Immature natural killer cell (primary cell): ENCODE measurements at regions not wholly inside any gene's neighbourhood (a gene's known extent, or its start where the extent isn't known, plus 50 kb on each side); places are given as distances from the start of the nearest gene placed in this dataset.
"Not testable (repeated sequence)": the region's sequence is repeated elsewhere in the genome, so short reads cannot be mapped to it uniquely, and the experiment has no call there.

Experiments used
- DNase-seq, 3 donors: peaks; one replicate each; pipeline ENCODE4 v3.0.0; 2022; ENCODE audit warnings: mixed read lengths in 1 of 3
- H3K27ac Mint-ChIP-seq, 6 donors: one replicate each; pipeline ENCODE4 v1.8.0; 2020; ENCODE audit warnings: mixed read lengths in 6 of 6, mild to moderate bottlenecking in 5 of 6, inconsistent platforms in 4 of 6, moderate library complexity in 3 of 6
- H3K27me3 Mint-ChIP-seq, 3 donors: one replicate each; pipeline ENCODE4 v1.8.0; 2020 to 2021; ENCODE audit warnings: low read depth in 3 of 3, mild to moderate bottlenecking in 3 of 3, mixed read lengths in 3 of 3, moderate library complexity in 3 of 3, inconsistent platforms in 1 of 3
- H3K36me3 Mint-ChIP-seq, 3 donors: one replicate each; pipeline ENCODE4 v1.8.0; 2020; ENCODE audit warnings: mixed read lengths in 3 of 3, inconsistent platforms in 2 of 3, mild to moderate bottlenecking in 2 of 3
- H3K4me1 Mint-ChIP-seq, 2 donors: one replicate each; pipeline ENCODE4 v1.8.0; 2020; ENCODE audit warnings: inconsistent platforms in 2 of 2, mild to moderate bottlenecking in 2 of 2, mixed read lengths in 2 of 2, moderate library complexity in 1 of 2
- H3K4me3 Mint-ChIP-seq, 5 donors: one replicate each; pipeline ENCODE4 v1.8.0; 2020; ENCODE audit warnings: mild to moderate bottlenecking in 5 of 5, mixed read lengths in 5 of 5, inconsistent platforms in 3 of 5, moderate library complexity in 3 of 5
- H3K9me3 Mint-ChIP-seq, 6 donors: one replicate each; pipeline ENCODE4 v1.8.0; 2020; ENCODE audit warnings: mild to moderate bottlenecking in 6 of 6, mixed read lengths in 6 of 6, inconsistent platforms in 4 of 6, moderate library complexity in 3 of 6

- Mint-ChIP-seq H3K4me3 (no peak overlapping the region), H3K27me3 (peaks cover 0 to 2% (median 2%) of the 10 kb centered on the region in 3 donors), H3K36me3 (no peaks in the 10 kb centered on the region), H3K4me1 (no peaks in the 10 kb centered on the region), H3K27ac (no peak overlapping the region), H3K9me3 (peaks cover 0 to 3% (median under 1%) of the 10 kb centered on the region in 6 donors)
- DNase-seq = no peak
Observed at GRCh38 chr13:32828711-32829110, 187.5 kb upstream of the KL start.

- Mint-ChIP-seq H3K4me3 (no peak overlapping the region), H3K4me1 (no peaks in the 10 kb centered on the region), H3K9me3 (peaks cover 0 to 9% (median 3%) of the 10 kb centered on the region in 6 donors), H3K27ac (no peak overlapping the region), H3K36me3 (no peaks in the 10 kb centered on the region), H3K27me3 (peaks cover 0 to 2% (median 2%) of the 10 kb centered on the region in 3 donors)
- no peak for DNase-seq
Observed at GRCh38 chr13:32829269-32829668, 187.0 kb upstream of the KL start.

- Mint-ChIP-seq H3K27ac (no peak overlapping the region), H3K4me3 (no peak overlapping the region), H3K4me1 (no peaks in the 10 kb centered on the region), H3K9me3 (peaks cover 0 to 9% (median 3%) of the 10 kb centered on the region in 6 donors), H3K36me3 (no peaks in the 10 kb centered on the region), H3K27me3 (peaks cover 0 to 2% (median 2%) of the 10 kb centered on the region in 3 donors)
- DNase-seq = no peak
Observed at GRCh38 chr13:32829676-32830335, 186.4 kb upstream of the KL start.

GRCh38 chr13:32830336-32831031 lies 185.7 kb upstream of the KL start:
- peaks cover 0 to 9% (median 3%) of the 10 kb centered on the region in 6 donors for H3K9me3 Mint-ChIP-seq
- H3K4me3 Mint-ChIP-seq = no peak overlapping the region
- H3K36me3 Mint-ChIP-seq = no peaks in the 10 kb centered on the region
- peaks cover 0 to 2% (median 2%) of the 10 kb centered on the region in 3 donors for H3K27me3 Mint-ChIP-seq
- no peak for DNase-seq
- no peak overlapping the region for H3K27ac Mint-ChIP-seq
- no peaks in the 10 kb centered on the region for H3K4me1 Mint-ChIP-seq

GRCh38 chr13:32837307-32837972 lies 178.8 kb upstream of the KL start:
- no peaks in the 10 kb centered on the region for H3K36me3 Mint-ChIP-seq
- no peak overlapping the region for H3K27ac Mint-ChIP-seq
- DNase-seq = no peak
- H3K9me3 Mint-ChIP-seq = peaks cover 0 to 9% (median 4%) of the 10 kb centered on the region in 6 donors
- H3K4me3 Mint-ChIP-seq = no peak overlapping the region
- H3K4me1 Mint-ChIP-seq = no peaks in the 10 kb centered on the region
- peaks cover 0 to 3% (median 0%) of the 10 kb centered on the region in 3 donors for H3K27me3 Mint-ChIP-seq

- H3K27me3 Mint-ChIP-seq = peaks cover 0 to 4% (median 0%) of the 10 kb centered on the region in 3 donors
- no peak overlapping the region for H3K4me3 Mint-ChIP-seq
- H3K9me3 Mint-ChIP-seq = peaks cover 0 to 9% (median 4%) of the 10 kb centered on the region in 6 donors
- no peaks in the 10 kb centered on the region for H3K36me3 Mint-ChIP-seq
- H3K27ac Mint-ChIP-seq = no peak overlapping the region
- H3K4me1 Mint-ChIP-seq = no peaks in the 10 kb centered on the region
- no peak for DNase-seq
Observed at GRCh38 chr13:32837973-32838927, 178.0 kb upstream of the KL start.

GRCh38 chr13:32838945-32839344 lies 177.3 kb upstream of the KL start:
- H3K4me1 Mint-ChIP-seq = no peaks in the 10 kb centered on the region
- H3K27me3 Mint-ChIP-seq = peaks cover 0 to 4% (median 0%) of the 10 kb centered on the region in 3 donors
- no peaks in the 10 kb centered on the region for H3K36me3 Mint-ChIP-seq
- DNase-seq = no peak
- peaks cover 0 to 5% (median 2%) of the 10 kb centered on the region in 6 donors for H3K9me3 Mint-ChIP-seq
- H3K4me3 Mint-ChIP-seq = no peak overlapping the region
- no peak overlapping the region for H3K27ac Mint-ChIP-seq

GRCh38 chr13:32840113-32840512 lies 176.1 kb upstream of the KL start:
- no peaks in the 10 kb centered on the region for H3K4me1 Mint-ChIP-seq
- no peak for DNase-seq
- no peak overlapping the region for H3K4me3 Mint-ChIP-seq
- no peak overlapping the region for H3K27ac Mint-ChIP-seq
- H3K9me3 Mint-ChIP-seq = peaks cover 0 to 3% (median 0%) of the 10 kb centered on the region in 6 donors
- peaks cover 0 to 4% (median 0%) of the 10 kb centered on the region in 3 donors for H3K27me3 Mint-ChIP-seq
- H3K36me3 Mint-ChIP-seq = no peaks in the 10 kb centered on the region

GRCh38 chr13:32840989-32841713 lies 175.1 kb upstream of the KL start:
- Mint-ChIP-seq H3K27me3 (peaks cover 0 to 4% (median 0%) of the 10 kb centered on the region in 3 donors), H3K36me3 (no peaks in the 10 kb centered on the region), H3K4me3 (no peak overlapping the region), H3K27ac (no peak overlapping the region), H3K4me1 (no peaks in the 10 kb centered on the region), H3K9me3 (no peaks in the 10 kb centered on the region)
- DNase-seq = no peak

- Mint-ChIP-seq H3K4me3 (no peak overlapping the region), H3K27me3 (peaks cover 0 to 11% (median 4%) of the 10 kb centered on the region in 3 donors), H3K27ac (no peak overlapping the region), H3K4me1 (no peaks in the 10 kb centered on the region), H3K36me3 (no peaks in the 10 kb centered on the region), H3K9me3 (no peaks in the 10 kb centered on the region)
- DNase-seq = no peak
Observed at GRCh38 chr13:32845952-32846950, 170.0 kb upstream of the KL start.

- peaks cover 0 to 11% (median 4%) of the 10 kb centered on the region in 3 donors for H3K27me3 Mint-ChIP-seq
- not testable (repeated sequence) for H3K9me3 Mint-ChIP-seq, H3K27ac Mint-ChIP-seq, H3K4me1 Mint-ChIP-seq, H3K36me3 Mint-ChIP-seq, DNase-seq, H3K4me3 Mint-ChIP-seq
Observed at GRCh38 chr13:32847976-32848375, 168.2 kb upstream of the KL start.

- H3K36me3 Mint-ChIP-seq = no peaks in the 10 kb centered on the region
- H3K27me3 Mint-ChIP-seq = peaks cover 0 to 11% (median 1%) of the 10 kb centered on the region in 3 donors
- no peak overlapping the region for H3K27ac Mint-ChIP-seq
- H3K9me3 Mint-ChIP-seq = no peaks in the 10 kb centered on the region
- H3K4me3 Mint-ChIP-seq = no peak overlapping the region
- DNase-seq = no peak
- H3K4me1 Mint-ChIP-seq = no peaks in the 10 kb centered on the region
Observed at GRCh38 chr13:32849369-32849768, 166.9 kb upstream of the KL start.
